Ectodermal cell (in vitro differentiated cells): ENCODE measurements at regions not wholly inside any gene's neighbourhood (a gene's known extent, or its start where the extent isn't known, plus 50 kb on each side); places are given as distances from the start of the nearest gene placed in this dataset.

ENCODE experiments used
- H3K27ac ChIP-seq: 2 replicates; pipeline ENCODE4 v1.7.0; 2013; ENCODE audit warnings: mild to moderate bottlenecking, low read depth, low read length; ENCODE audit not compliant: insufficient read depth, poor library complexity, severe bottlenecking
- H3K27me3 ChIP-seq: 2 replicates; pipeline ENCODE4 v1.7.0; 2013; ENCODE audit warnings: mild to moderate bottlenecking, low read length; ENCODE audit not compliant: insufficient read depth, control insufficient read depth, poor library complexity, severe bottlenecking
- H3K36me3 ChIP-seq: one replicate; pipeline ENCODE4 v1.7.0; 2013; ENCODE audit warnings: low read length; ENCODE audit not compliant: control insufficient read depth, insufficient read depth
- H3K4me1 ChIP-seq: one replicate; pipeline ENCODE4 v1.7.0; 2013; ENCODE audit warnings: low read length; ENCODE audit not compliant: control insufficient read depth, insufficient read depth
- H3K4me3 ChIP-seq: 2 replicates; pipeline ENCODE4 v1.7.0; 2013; ENCODE audit warnings: low read depth, low read length, control low read depth; ENCODE audit not compliant: insufficient read depth
- H3K9me3 ChIP-seq: 2 replicates; pipeline ENCODE4 v1.7.0; 2013; ENCODE audit warnings: mild to moderate bottlenecking, low read length, moderate library complexity; ENCODE audit not compliant: control insufficient read depth
- WGBS, 2 experiments: methylation state at CpG; one replicate each; pipeline ENCODE4 v1.1.7; 2013; ENCODE audit warnings: missing lambda C conversion rate in 2 of 2; 5-methylcytosine and 5-hydroxymethylcytosine counted together

DNA sequence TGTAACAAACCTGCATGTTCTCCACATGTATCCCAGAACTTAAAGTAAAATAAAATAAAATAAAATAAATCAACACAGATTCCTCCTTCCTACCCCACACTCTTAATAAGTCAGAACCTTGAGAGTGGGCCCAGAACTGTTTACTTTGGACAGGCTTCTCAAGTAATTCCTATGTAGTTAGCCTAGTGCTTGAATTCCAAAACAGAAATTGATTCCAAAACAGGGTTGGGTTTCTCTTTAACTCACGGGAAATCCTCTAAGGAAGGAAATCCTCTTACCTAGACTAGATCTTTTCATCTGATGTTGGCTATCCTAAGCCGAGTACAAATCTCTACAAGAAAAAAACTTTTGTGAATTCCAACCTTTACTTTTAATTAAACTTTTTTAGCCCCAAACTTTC lies 324.7 kb upstream of the C16orf82 start:
- no peak overlapping the region for H3K27ac ChIP-seq
- peaks cover 11% of the 10 kb centered on the region for H3K27me3 ChIP-seq
- H3K9me3 ChIP-seq = no peaks in the 10 kb centered on the region
- H3K4me1 ChIP-seq = peaks cover 4% of the 10 kb centered on the region
- no peak overlapping the region for H3K4me3 ChIP-seq
- H3K36me3 ChIP-seq = no peaks in the 10 kb centered on the region
- 79 to 85% methylated on average over 2 of the region's 2 CpGs for WGBS, 2 experiments

DNA sequence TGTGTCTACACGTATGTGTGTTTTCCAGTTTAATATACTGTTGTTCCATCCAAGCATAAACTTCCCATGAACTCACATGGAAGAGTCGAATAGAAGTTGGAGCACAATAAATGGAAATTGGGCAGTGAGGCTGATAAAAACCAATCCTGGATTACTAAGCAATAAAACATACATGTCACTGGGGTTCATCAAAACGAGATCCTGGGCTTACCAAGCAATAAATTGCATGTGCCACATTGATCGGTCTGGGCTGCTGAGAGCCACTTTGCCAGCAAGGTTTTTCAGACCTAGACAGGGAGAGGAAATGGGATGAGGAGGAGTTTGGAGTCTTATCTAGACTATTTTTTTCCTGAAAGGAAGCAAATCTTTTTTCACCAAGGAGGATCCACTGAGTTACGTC lies 322.3 kb upstream of the C16orf82 start:
- peaks cover 33% of the 10 kb centered on the region for H3K27me3 ChIP-seq
- 87 to 92% methylated on average over 3 to 5 of the region's 5 CpGs for WGBS, 2 experiments
- no peaks in the 10 kb centered on the region for H3K36me3 ChIP-seq

DNA sequence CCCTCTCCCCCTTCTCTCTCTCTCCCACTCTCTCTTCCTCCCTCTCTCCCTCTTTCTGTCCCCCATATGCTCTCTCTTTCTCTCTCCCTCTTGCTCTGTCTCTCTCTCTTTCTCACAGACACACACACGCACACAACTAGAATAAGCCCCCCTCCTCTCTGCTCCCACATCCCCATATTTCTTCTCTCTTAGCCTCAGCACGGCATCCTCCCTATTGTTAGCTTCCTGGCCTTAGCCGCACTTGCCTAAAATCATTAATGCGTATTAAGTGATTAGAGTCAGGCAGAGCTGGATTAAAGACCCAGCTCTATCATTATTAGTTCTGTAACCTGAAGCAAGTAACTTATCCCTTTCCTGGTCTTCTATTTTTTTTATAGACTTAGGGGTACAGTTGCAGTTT lies 319.0 kb upstream of the C16orf82 start:
- WGBS, 2 experiments = 37 to 45% methylated on average over 4 of the region's 4 CpGs
- no peak overlapping the region for H3K4me3 ChIP-seq
- no peaks in the 10 kb centered on the region for H3K4me1 ChIP-seq
- H3K36me3 ChIP-seq = no peaks in the 10 kb centered on the region
- H3K9me3 ChIP-seq = no peaks in the 10 kb centered on the region
- peaks cover 67% of the 10 kb centered on the region for H3K27me3 ChIP-seq
- no peak overlapping the region for H3K27ac ChIP-seq

More for the DNA sequence above, 322.3 kb upstream of the C16orf82 start:
- Histone ChIP-seq H3K4me3 (no peak overlapping the region), H3K27ac (no peak overlapping the region), H3K4me1 (peaks cover 4% of the 10 kb centered on the region), H3K9me3 (no peaks in the 10 kb centered on the region)

DNA sequence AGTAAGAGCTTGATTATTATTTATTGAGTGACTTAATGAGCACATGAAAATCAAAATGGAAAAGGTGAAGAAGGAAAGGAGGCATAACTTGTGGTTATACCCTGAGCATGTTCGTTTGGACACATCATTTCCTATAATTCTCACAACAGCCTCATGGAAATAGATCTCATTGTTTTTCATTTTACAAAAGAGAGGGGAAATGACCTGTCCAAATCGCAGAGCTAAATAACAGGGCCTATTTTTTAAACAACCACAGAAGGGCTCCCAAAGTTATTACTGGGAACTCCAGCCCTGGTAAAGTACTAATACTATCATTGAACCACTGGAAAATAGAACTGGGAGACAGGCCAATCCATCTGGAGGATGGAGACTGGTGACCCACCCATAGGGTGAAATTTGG lies 317.7 kb upstream of the C16orf82 start:
- no peaks in the 10 kb centered on the region for H3K36me3 ChIP-seq
- WGBS, 2 experiments = 77 to 90% methylated on average over 2 of the region's 2 CpGs
- H3K4me1 ChIP-seq = no peaks in the 10 kb centered on the region
- H3K4me3 ChIP-seq = no peak overlapping the region
- no peak overlapping the region for H3K27ac ChIP-seq
- H3K9me3 ChIP-seq = no peaks in the 10 kb centered on the region
- peaks cover 74% of the 10 kb centered on the region for H3K27me3 ChIP-seq

DNA sequence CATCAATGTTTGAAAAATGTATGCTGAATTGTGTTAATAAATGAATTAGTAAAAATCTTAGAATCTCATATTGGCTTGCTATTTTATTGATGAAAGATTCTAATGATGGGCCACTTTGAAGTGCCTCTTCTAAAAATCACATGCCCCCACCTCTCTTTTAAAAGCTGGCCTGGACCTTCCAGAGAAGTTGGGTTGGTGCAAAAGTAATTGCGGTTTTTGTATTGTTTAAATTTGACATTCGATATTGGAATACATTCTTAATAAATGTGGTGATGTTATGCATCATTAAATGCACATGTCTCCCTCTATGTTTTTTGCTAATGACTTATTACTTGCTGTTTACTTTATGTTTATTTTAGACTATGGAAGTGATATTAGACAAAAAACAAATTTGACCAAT lies 314.6 kb upstream of the C16orf82 start:
- peaks cover 64% of the 10 kb centered on the region for H3K27me3 ChIP-seq
- no peak overlapping the region for H3K4me3 ChIP-seq
- H3K36me3 ChIP-seq = no peaks in the 10 kb centered on the region
- H3K9me3 ChIP-seq = no peaks in the 10 kb centered on the region
- 80 to 92% methylated on average over 1 to 2 of the region's 2 CpGs for WGBS, 2 experiments
- no peak overlapping the region for H3K27ac ChIP-seq
- H3K4me1 ChIP-seq = no peaks in the 10 kb centered on the region

DNA sequence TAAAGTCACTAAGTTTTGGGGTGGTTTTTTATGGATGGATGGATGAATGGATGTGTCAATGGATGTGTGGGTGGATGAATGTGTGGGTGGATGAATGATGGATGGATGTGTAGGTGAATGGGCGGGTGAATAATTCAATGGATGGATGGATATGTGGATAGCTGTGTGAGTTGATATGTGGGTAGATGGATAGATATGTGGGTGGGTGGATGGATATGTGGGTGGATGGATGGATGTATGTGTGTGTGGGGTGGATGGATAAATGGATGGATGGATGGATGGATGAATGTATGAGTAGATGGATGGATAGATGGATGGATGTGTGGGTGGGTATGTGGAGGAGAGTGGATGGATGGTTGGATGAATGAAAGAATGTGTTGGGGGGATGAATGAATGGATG lies 310.1 kb upstream of the C16orf82 start:
- Histone ChIP-seq H3K9me3 (no peaks in the 10 kb centered on the region), H3K36me3 (no peaks in the 10 kb centered on the region), H3K4me1 (no peaks in the 10 kb centered on the region), H3K27me3 (peaks cover 21% of the 10 kb centered on the region), H3K27ac (no peak overlapping the region), H3K4me3 (no peak overlapping the region)
- 41 to 45% methylated on average over 1 of the region's 1 CpG for WGBS, 2 experiments

DNA sequence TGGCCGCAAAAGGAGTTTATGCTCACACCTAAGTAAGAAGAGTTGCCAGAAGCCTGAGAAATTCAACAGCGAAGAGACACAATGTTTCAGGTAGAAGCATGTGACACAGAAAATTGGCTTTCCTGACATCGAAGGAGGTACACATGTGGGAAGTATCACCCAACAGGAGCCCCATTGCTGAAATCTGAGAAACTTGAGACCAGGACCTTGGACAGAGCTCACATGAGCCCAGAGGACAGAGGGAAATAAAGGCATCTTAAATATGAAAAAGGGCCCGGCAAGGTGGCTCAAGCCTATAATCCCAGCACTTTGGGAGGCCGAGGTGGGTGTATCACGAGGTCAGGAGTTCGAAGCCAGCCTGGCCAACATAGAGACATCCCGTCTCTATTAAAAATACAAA lies 304.1 kb upstream of the C16orf82 start:
- H3K4me3 ChIP-seq = no peak overlapping the region
- no peaks in the 10 kb centered on the region for H3K27me3 ChIP-seq
- WGBS, 2 experiments = 83 to 88% methylated on average over 8 of the region's 8 CpGs
- H3K4me1 ChIP-seq = no peaks in the 10 kb centered on the region
- H3K36me3 ChIP-seq = no peaks in the 10 kb centered on the region
- H3K9me3 ChIP-seq = no peaks in the 10 kb centered on the region
- no peak overlapping the region for H3K27ac ChIP-seq

DNA sequence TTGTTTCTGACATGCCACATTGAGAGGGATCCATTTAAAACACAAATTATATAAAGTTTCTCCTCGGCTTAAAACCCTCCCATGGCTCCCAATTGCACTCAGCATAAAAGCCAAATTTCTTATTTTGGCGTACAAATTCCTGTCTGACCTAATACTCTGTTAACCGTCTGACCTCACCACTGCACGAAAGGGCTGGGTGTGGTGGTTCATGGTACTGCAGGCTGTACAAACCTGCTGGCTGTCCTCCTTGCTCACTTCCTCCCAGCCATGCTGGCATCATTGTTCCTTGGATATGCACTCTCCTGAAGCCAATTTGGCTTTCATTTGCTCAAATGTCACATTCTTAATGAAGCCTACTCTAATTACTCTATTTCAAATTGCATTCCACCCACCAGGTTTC lies 301.6 kb upstream of the C16orf82 start:
- H3K27ac ChIP-seq = no peak overlapping the region

DNA sequence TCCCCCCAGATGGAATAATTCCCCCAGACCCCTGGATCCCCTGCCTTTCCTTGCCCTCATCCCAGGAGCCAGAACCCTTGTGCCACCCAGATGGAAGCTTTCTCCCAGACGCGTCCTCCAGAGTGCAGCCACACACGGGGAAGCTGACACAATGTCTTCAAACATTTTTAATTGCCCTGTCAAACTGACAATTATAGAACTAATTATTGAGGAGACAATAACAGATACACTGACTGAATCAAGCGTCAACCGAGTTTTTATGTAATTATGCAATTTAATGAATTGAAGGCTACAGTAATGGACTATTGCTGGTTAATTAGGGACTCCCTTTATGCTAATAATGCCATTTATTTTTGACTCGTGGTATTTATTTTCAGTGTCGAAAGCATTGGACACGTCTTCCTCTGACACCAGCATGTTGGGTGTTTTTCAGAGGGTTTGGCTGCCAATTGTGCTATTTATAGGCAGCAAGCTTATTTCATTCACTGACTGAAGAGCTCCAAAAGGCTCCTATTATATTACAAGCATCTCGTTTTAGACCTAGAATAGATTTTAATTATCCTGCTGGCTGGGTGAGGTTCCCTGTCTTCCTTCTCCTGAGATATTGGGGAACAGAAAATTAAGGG lies 298.2 kb upstream of the C16orf82 start:
- peaks cover 14% of the 10 kb centered on the region for H3K27me3 ChIP-seq

More for the DNA sequence above, 301.6 kb upstream of the C16orf82 start:
- Histone ChIP-seq H3K9me3 (no peaks in the 10 kb centered on the region), H3K27me3 (peaks cover 6% of the 10 kb centered on the region), H3K36me3 (no peaks in the 10 kb centered on the region), H3K4me1 (no peaks in the 10 kb centered on the region), H3K4me3 (no peak overlapping the region)
- 49 to 51% methylated on average over 4 of the region's 4 CpGs for WGBS, 2 experiments

DNA sequence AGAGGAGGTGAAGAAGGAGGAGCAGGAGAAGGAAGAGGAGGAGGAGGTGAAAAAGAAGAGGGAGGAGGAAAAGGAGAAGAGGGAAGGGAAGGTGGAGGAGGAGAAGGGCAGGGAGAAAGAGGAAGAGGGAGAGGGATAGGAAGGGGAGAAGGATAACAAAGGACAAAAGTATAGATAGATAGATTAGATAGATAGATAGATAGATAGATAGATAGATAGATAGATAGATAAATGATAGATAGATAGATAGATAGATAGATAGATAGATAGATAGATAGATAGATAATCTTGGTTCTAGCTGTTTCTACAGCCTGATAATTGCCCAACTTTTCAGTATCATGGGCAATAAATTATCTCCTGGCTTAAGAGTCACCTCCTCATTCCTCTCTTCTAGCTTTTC lies 296.2 kb upstream of the C16orf82 start:
- Histone ChIP-seq H3K4me1 (no peaks in the 10 kb centered on the region), H3K36me3 (no peaks in the 10 kb centered on the region), H3K27me3 (peaks cover 14% of the 10 kb centered on the region), H3K9me3 (no peaks in the 10 kb centered on the region), H3K27ac (no peak overlapping the region), H3K4me3 (no peak overlapping the region)

More for the DNA sequence above, 298.2 kb upstream of the C16orf82 start:
- no peaks in the 10 kb centered on the region for H3K9me3 ChIP-seq
- no peak overlapping the region for H3K27ac ChIP-seq
- H3K4me1 ChIP-seq = no peaks in the 10 kb centered on the region
- 84 to 88% methylated on average over 9 of the region's 9 CpGs for WGBS, 2 experiments
- H3K4me3 ChIP-seq = no peak overlapping the region
- no peaks in the 10 kb centered on the region for H3K36me3 ChIP-seq

DNA sequence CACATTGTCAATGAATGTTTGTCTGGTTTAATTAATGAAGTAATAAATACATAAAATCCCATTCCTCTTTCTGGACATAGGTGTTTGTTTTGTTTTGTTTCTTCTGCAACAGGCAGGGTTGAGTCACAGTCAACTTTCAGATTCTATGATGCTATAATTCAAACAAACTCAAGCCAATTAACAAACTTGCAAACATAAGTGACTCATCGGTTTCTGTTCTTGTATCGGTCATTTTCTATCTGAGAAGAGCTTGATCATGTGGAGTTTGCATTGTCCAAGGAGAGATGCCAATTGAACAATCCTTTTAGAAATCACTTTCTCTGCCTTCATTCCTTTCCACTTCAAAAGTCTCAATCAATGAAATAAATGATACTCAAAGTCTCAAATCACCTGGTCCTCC lies 294.2 kb upstream of the C16orf82 start:
- Histone ChIP-seq H3K36me3 (no peaks in the 10 kb centered on the region), H3K4me1 (no peaks in the 10 kb centered on the region), H3K9me3 (no peaks in the 10 kb centered on the region), H3K4me3 (no peak overlapping the region), H3K27me3 (peaks cover 14% of the 10 kb centered on the region), H3K27ac (no peak overlapping the region)
- 48 to 50% methylated on average over 2 of the region's 2 CpGs for WGBS, 2 experiments
